ENCODE measurements at regions not wholly inside any gene's neighbourhood (a gene's known extent, or its start where the extent isn't known, plus 50 kb on each side); places are given as distances from the start of the nearest gene placed in this dataset.

- TF ChIP-seq POLR2AphosphoS5 (IDR thresholded peaks at IDR 0.05) (no peak), CTCF (IDR thresholded peaks at IDR 0.05) (no peak), POLR2A (IDR thresholded peaks at IDR 0.05) (no peak)
Observed at GRCh38 chr1:157407917-157408525, 144.3 kb downstream of the FCRL5 start.

All from breast epithelium (tissue), 3 donors.